ENCODE measurements at regions not wholly inside any gene's neighbourhood (a gene's known extent, or its start where the extent isn't known, plus 50 kb on each side); places are given as distances from the start of the nearest gene placed in this dataset.
A peak's percentile ranks its signal among the peaks of the same experiment; 100 is the strongest.

DNA sequence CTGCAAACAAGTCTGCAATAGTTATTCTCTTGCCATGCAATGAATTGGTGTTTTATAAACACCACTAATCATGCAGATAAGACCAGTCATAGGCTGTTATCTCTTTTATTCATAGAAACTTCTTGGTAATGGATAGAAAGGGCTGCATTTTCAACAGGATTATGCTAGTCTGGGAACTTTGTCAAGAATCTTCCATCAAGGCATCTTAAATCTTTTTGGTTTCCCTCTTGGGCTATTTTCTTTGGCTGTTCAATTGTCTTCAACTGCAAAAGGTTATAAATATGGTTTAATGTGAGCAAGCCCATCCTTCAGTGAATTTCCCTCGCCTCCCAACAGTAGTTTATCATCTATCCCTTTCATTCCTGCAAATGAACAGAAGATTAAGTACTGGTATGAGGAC, 59.0 kb upstream of the MINAR1 start:
- no peak for DNase-seq (ENCODE audit: low read depth)

- DNase-seq (ENCODE audit: low read depth): no peak
Measured at GRCh38 chr15:79373728-79374127, 58.4 kb upstream of the MINAR1 start.

DNA sequence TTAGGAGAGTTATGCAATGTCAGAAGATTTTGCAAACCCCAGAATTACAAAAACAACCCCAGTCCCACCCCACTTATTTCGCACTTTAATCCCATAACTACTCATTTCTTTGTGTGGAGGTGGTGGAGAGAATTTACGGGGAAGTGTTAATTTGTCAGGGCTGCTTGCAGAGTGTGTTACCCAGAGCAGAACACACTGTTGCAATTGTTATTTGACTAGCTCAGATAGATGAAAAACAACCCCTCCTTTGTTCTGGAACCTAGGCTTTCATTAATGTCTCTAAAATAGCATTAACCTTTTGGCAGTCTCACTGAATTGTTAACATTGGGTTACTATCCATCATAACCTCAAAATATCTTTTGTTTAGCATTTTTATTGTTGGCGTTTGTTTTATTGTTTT, 55.8 kb upstream of the MINAR1 start:
- DNase-seq (ENCODE audit: low read depth): no peak

DNA sequence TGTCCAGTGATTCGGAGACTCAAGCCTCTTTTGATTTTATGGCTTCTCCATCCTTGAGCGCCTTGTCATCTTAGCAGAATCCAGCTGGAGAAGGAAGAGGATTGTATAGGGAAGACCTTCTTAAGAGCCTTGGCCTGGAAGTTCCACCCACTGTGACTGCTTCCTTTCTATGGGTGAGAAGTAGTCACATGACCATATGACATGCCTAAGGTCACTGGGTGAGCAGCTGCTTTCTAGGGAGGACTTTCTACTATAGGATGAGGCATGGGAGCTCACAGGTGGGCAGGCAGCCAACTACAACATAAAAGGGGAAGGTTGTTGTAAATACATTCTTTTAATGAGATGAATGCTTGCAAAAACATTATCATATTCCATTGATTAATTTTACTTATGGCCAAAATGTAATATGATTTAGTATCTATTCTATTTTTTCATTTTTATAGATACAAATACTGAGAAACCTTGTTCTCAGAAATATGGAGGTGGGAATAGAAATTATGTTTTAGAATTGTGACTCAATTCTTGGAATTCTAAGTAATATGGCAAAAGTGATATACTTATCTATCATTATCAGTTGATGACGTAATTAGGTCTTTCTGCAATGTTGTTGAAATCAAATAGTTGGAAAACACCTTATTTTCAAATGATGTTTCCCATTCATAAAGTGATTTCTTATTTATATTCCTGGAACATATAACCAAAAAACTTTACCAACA, 53.6 kb upstream of the MINAR1 start:
- no peak for DNase-seq (ENCODE audit: low read depth)

- peak; percentile 69 for DNase-seq (ENCODE audit: low read depth)
Measured at GRCh38 chr15:79380755-79381497, 51.2 kb upstream of the MINAR1 start.

- no peak for DNase-seq (ENCODE audit: low read depth)
Measured at GRCh38 chr15:79381593-79381992, 50.5 kb upstream of the MINAR1 start.
